PC-9 (cell line): ENCODE measurements at regions not wholly inside any gene's neighbourhood (a gene's known extent, or its start where the extent isn't known, plus 50 kb on each side); places are given as distances from the start of the nearest gene placed in this dataset.

Experiments
- BruUV-seq: library from RNA; stranded (reverse); fragments of 400-500 nt; replicated peaks from 2 replicates; lab custom pipeline; 2021; lab: Mats Ljungman, UMichigan
- CTCF ChIA-PET: fragments of 300-600 bp; sonication (Branson Sonifier 250); formaldehyde crosslinking; loops from one replicate; lab custom pipeline; 2022; ENCODE audit warnings: antibody characterized with exemption; lab: Charles Lee
- POLR2A ChIA-PET: fragments of 300-600 bp; sonication (Branson Sonifier 250); formaldehyde crosslinking; loops from one replicate; lab custom pipeline; 2022; ENCODE audit warnings: antibody characterized with exemption; ENCODE audit not compliant: unreplicated experiment; lab: Charles Lee
- DNase-seq, 2 experiments: peaks; one replicate each; pipeline versions ENCODE4 v3.0.0 to v3.0.0-alpha.2; 2015 to 2022; ENCODE audit warnings: mixed read lengths in 1 of 2
- H2AFZ ChIP-seq: fragments of 200-600 bp; sonication (generic); 2 replicates; pipeline ENCODE4 v1.8.1; 2017; ENCODE audit warnings: antibody characterized with exemption
- H3F3A ChIP-seq: fragments of 200-600 bp; sonication (generic); 2 replicates; pipeline ENCODE4 v1.8.1; 2017; ENCODE audit warnings: antibody characterized with exemption, mild to moderate bottlenecking, low read depth; ENCODE audit not compliant: insufficient read depth
- H3K27ac ChIP-seq: fragments of 200-600 bp; sonication (generic); 2 replicates; pipeline ENCODE4 v1.6.1; 2016; ENCODE audit warnings: mixed run types
- H3K27me3 ChIP-seq: fragments of 200-600 bp; sonication (generic); 2 replicates; pipeline ENCODE4 v1.6.1; 2016; ENCODE audit warnings: low read depth, mixed run types; ENCODE audit not compliant: insufficient read depth
- H3K36me3 ChIP-seq: fragments of 200-600 bp; sonication (generic); 2 replicates; pipeline ENCODE4 v1.6.1; 2016; ENCODE audit warnings: low read depth, mixed run types
- H3K4me1 ChIP-seq: fragments of 200-600 bp; sonication (generic); replicated peaks from 2 replicates; pipeline ENCODE4 v1.6.1; 2016; ENCODE audit warnings: mixed run types; ENCODE audit not compliant: insufficient read depth
- H3K4me2 ChIP-seq: fragments of 200-600 bp; sonication (generic); 2 replicates; pipeline ENCODE4 v1.6.1; 2017; ENCODE audit warnings: mixed run types
- H3K4me3 ChIP-seq: fragments of 200-600 bp; sonication (generic); 2 replicates; pipeline ENCODE4 v1.6.1; 2016; ENCODE audit warnings: mixed run types
- H3K79me2 ChIP-seq: fragments of 200-600 bp; sonication (generic); 2 replicates; pipeline ENCODE4 v1.6.1; 2017; ENCODE audit warnings: low read depth, mixed run types
- H3K9me2 ChIP-seq: fragments of 200-600 bp; sonication (generic); 2 replicates; pipeline ENCODE4 v1.8.1; 2017; ENCODE audit warnings: mild to moderate bottlenecking; ENCODE audit not compliant: insufficient read depth
- H3K9me3 ChIP-seq: fragments of 200-600 bp; sonication (generic); 2 replicates; pipeline ENCODE4 v1.8.1; 2016; ENCODE audit warnings: low read depth; ENCODE audit not compliant: insufficient read depth
- H4K20me1 ChIP-seq: fragments of 200-600 bp; sonication (generic); 2 replicates; pipeline ENCODE4 v1.8.1; 2017; ENCODE audit not compliant: insufficient read depth
- CTCF ChIP-seq: fragments of 200-600 bp; sonication (generic); conservative IDR thresholded peaks from 2 replicates; pipeline ENCODE4 v1.6.1; 2017; ENCODE audit warnings: mixed run types, antibody characterized with exemption, mild to moderate bottlenecking, moderate library complexity
- EZH2 ChIP-seq: fragments of 200-600 bp; sonication (generic); IDR thresholded peaks from 2 replicates; pipeline ENCODE4 v1.8.0; 2017; ENCODE audit warnings: antibody characterized with exemption, low read depth
- intact Hi-C: fragments of 100-400 bp; cut with micrococcal nuclease; formaldehyde crosslinking; loops from one replicate; pipeline ENCODE4 v1.10.0; 2022; ENCODE audit not compliant: unreplicated experiment

- DNase-seq, result no peak
- no peaks in the 10 kb centered on the region for H3K4me1 ChIP-seq
- no peaks in the 10 kb centered on the region for H3K36me3 ChIP-seq
- no peak for TF ChIP-seq EZH2
- no peak for TF ChIP-seq CTCF
- no TSS peak for BruUV-seq
- intact Hi-C loops, result loop anchor here (5.0 kb wide), 1 partner anchor 353 kb away; no protein-coding TSS in a partner anchor
- H3K27me3 ChIP-seq, result 0 out of 2 replicates have a peak, but pooled peaks cover 4% of the 10 kb centered on the region
- H3F3A ChIP-seq, result no peaks in the 10 kb centered on the region
- H3K4me2 ChIP-seq, result no peak overlapping the region
- H4K20me1 ChIP-seq, result no peaks in the 10 kb centered on the region
- no peak overlapping the region for H2AFZ ChIP-seq
- H3K79me2 ChIP-seq, result no peaks in the 10 kb centered on the region
- no peaks in the 10 kb centered on the region for H3K9me2 ChIP-seq
- H3K27ac ChIP-seq, result no peak overlapping the region
- ChIA-PET POLR2A (no interaction called here), CTCF (no interaction called here)
- no peak overlapping the region for H3K4me3 ChIP-seq
- H3K9me3 ChIP-seq, result 0 out of 2 replicates have a peak, but pooled peaks cover 3% of the 10 kb centered on the region
Measured at GRCh38 chr13:95479731-95480130, 72.8 kb upstream of the CLDN10 start.

GRCh38 chr13:95480131-95480545, 72.4 kb upstream of the CLDN10 start:
- intact Hi-C loops, result no loop called here
- H3K4me3 ChIP-seq, result no peak overlapping the region
- H3K27ac ChIP-seq, result no peak overlapping the region
- H3K79me2 ChIP-seq, result no peaks in the 10 kb centered on the region
- DNase-seq, result no peak
- H3F3A ChIP-seq, result no peaks in the 10 kb centered on the region
- H4K20me1 ChIP-seq, result no peaks in the 10 kb centered on the region
- no peak for TF ChIP-seq EZH2
- no peak for TF ChIP-seq CTCF
- no TSS peak for BruUV-seq
- H3K36me3 ChIP-seq, result no peaks in the 10 kb centered on the region
- CTCF ChIA-PET, result no interaction called here
- no peaks in the 10 kb centered on the region for H3K9me2 ChIP-seq
- POLR2A ChIA-PET, result no interaction called here
- no peak overlapping the region for H2AFZ ChIP-seq
- peaks cover 1% of the 10 kb centered on the region; the same call in 1 of the 2 replicates for H3K4me1 ChIP-seq
- no peak overlapping the region for H3K4me2 ChIP-seq
- 0 out of 2 replicates have a peak, but pooled peaks cover 3% of the 10 kb centered on the region for H3K9me3 ChIP-seq
- H3K27me3 ChIP-seq, result 0 out of 2 replicates have a peak, but pooled peaks cover 4% of the 10 kb centered on the region

- no TSS peak for BruUV-seq
- peaks cover 8% of the 10 kb centered on the region for H3K4me1 ChIP-seq
- 0 out of 2 replicates have a peak, but pooled peaks cover 3% of the 10 kb centered on the region for H3K9me3 ChIP-seq
- no peaks in the 10 kb centered on the region for H3K79me2 ChIP-seq
- H3K9me2 ChIP-seq, result no peaks in the 10 kb centered on the region
- H3K4me2 ChIP-seq, result no peak overlapping the region
- H3K27me3 ChIP-seq, result no peaks in the 10 kb centered on the region
- intact Hi-C loops, result no loop called here
- DNase-seq, result no peak
- TF ChIP-seq CTCF (no peak), EZH2 (no peak)
- peaks cover 7% of the 10 kb centered on the region; the same call in 1 of the 2 replicates for H3F3A ChIP-seq
- ChIA-PET CTCF (interaction anchor here (1.2 kb wide), 1 partner anchor 292 kb away, joined by 3 read pairs; no protein-coding TSS in a partner anchor), POLR2A (no interaction called here)
- no peak overlapping the region for H3K4me3 ChIP-seq
- no peak overlapping the region for H3K27ac ChIP-seq
- H2AFZ ChIP-seq, result no peak overlapping the region
- H3K36me3 ChIP-seq, result no peaks in the 10 kb centered on the region
- no peaks in the 10 kb centered on the region for H4K20me1 ChIP-seq
Measured at GRCh38 chr13:95480791-95481780, 71.4 kb upstream of the CLDN10 start.
